HG03280 (cell line): ENCODE measurements at regions not wholly inside any gene's neighbourhood (a gene's known extent, or its start where the extent isn't known, plus 50 kb on each side); places are given as distances from the start of the nearest gene placed in this dataset.
"Not testable (repeated sequence)": the region's sequence is repeated elsewhere in the genome, so short reads cannot be mapped to it uniquely, and the experiment has no call there.

Experiments
- ATAC-seq: cut with Tn5 transposase; IDR thresholded peaks from one replicate; pipeline ENCODE4 v1.9.1; 2021; ENCODE audit warnings: mild to moderate bottlenecking, moderate library complexity; ENCODE audit not compliant: unreplicated experiment

DNA sequence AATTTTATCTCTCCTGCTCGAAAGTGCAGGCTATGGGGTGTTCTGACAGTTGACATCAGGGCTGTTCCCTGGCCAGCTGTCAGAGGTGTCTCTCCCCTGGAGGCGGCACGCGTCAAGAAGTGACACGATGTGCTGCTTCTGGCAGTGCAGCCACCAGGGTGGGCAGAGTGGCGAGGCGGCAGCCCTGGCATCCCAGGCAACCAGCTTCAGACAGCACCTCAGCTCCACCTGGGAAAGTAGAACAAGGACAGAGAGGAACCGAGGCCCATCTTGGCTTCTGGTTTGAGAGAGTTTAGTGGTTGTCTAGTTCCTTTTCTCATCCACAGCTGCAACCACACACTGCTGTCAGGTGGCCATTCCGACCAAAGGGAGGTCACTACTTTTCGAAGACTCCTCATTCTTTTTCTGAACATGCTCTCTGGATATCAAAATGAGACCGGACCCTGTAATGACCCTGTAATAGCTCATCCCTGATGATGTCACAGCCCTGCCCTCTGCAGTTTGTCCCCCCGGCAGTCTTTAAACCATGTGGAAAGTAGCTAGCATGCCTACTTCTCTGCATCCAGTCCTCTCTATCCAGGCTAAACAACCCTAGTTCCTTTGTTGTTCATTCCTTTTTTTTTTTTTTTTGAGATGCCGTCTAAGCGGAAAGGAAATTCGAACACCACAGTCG lies 381.0 kb upstream of the NRP1 start:
- no peak for ATAC-seq

DNA sequence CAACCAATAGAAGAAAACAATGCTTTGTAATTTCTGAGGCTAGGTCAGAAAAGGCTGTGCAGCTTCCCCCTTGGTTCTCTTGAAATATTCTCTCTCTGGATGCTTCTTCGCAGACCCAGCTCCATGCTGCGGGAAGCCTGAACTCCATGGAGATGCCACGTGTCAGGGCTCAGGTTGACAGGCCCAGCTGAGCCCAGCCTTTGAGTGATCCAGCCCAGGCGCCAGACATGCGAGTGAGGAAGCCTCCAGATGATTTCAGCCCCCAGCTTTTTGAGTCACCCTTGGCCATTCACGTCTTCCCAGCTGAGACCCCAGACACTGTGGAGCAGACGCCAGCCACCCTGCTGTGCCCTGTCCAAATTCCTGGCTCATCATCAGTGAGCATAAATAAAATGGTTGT lies 378.4 kb upstream of the NRP1 start:
- no peak for ATAC-seq

DNA sequence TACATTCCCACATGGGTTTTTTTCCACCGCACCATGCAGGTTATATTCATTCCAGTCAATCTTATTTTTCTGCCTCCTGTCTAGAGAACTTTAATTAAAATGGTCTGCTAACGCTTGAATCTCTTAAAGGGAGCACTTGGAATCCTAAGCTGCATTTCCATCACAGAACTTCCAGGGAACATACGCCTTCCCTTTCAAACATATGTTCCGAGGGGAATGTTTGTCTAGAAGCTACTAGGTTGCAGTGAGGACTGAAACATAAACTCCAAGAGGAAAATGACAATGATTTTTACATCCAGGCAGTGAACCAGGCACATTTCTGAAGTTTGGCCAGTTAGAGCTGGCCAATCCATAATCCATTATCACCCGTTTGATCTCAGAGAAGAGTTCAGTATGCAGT lies 375.5 kb upstream of the NRP1 start:
- no peak for ATAC-seq

DNA sequence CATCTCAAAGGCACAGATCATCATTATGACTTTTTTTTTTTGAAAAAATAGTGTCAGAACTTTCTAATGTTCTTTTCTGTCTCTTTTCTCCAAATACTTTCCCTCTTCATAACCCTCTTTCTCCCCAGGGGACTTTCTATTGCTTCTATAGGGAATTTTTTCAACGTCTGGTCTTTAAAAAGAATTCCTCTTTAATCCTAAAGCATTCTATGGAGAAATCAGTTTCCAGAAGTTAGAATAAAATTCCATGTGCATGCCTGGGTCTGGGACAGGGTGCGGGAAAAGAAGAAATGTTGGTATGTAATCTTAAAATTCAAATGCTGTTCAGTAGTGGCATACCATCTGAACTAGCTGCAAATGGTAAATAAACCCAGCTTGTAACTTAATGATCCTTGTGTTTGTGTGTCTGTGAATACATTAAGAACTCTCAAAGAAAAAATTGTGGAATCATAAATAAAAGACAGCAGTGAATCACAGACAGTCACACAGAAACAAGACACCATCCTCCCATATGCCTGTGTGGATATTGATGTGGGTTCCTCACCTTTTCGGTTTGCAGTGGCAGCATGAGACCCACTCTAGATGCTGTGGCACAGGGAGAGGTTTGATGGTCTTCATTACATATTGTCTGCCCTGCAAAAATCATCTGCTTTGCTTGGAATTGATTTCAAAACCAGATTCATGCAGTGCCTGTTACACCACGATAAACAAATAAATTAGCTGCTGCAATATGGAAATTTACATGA lies 374.7 kb upstream of the NRP1 start:
- ATAC-seq, result no peak

DNA sequence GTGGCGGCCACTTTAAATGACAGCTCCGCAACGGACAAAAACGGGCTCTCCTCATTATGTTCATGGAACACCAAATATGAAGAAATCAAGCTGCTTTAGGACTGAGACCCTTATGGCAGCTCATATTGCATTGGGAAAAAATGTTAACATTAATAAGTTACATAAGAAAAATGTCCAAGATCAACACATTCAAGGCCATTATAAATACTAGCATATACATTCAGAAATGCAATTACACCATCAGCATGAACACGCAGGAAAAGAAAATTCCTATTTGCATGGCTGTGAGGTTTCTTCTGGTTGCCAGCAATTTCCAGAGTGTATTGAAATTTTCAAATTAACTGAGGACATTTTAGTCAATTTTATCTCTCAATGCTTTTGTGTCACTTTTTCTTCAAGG lies 374.1 kb upstream of the NRP1 start:
- no peak for ATAC-seq

DNA sequence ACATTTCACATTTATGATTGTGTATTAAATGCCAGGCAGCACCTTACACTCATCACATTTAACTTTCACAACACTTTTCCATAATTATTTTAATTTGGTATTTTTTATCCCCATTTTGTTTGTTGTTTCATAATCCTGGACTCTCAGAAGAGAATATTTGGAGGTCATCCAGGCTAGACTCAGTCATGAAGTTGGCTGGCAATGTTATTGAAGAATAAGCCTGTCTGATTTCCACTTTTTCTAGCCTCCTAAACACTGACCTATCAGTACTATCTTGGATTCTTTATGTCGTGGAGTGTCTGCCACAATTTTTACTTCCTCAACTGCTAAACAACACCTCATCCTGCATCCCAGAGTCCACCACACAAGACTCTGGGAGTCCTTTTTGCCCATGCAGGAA lies 372.3 kb upstream of the NRP1 start:
- no peak for ATAC-seq

DNA sequence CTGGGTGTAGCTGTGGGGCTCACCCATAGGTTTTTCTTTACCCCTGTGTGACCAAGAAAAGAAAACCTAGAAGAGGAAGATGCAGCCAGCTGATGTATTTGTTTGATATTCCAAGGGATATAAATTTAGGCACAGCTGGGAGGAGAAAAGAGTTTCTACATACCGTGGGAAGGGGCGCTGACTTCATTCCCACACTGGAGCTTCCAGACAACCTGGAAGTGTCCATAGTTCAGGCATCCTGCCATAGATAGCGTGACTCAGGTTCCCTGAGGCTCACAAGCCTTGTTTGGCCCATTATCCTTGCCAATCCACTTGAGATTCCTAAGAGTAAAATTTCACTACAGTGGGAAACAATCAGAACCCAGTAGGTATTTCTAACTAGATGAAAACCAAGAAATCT lies 371.7 kb upstream of the NRP1 start:
- no peak for ATAC-seq

DNA sequence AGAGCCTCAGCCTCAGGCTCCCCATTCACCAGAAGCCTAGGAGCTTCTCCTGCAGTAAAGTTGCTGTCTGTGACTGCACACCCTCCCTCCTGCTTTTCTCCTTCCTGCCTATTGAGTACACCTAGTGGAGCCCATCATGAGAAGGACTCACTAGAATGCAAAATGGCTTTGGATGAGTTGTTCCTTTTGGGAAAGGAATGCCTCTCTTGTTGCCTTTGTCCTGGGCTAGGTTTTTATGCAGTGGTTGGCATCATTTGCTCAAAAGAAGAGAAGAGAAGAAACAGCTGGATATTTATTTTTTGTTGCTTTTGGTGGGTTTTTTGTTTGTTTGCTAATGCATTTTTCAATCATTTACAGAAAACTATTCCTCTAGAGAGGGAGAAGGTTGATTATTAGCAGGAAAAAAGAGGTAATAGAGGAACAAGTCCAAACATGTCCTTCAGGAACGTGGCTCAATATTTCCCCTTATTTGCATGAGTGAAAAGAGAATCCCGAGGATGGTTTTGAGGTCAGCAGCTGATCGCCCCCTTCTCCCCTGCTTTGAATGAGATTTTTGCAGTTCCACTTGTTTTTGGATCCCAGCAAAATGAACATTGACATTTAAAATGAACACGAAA lies 369.9 kb upstream of the NRP1 start:
- no peak for ATAC-seq

DNA sequence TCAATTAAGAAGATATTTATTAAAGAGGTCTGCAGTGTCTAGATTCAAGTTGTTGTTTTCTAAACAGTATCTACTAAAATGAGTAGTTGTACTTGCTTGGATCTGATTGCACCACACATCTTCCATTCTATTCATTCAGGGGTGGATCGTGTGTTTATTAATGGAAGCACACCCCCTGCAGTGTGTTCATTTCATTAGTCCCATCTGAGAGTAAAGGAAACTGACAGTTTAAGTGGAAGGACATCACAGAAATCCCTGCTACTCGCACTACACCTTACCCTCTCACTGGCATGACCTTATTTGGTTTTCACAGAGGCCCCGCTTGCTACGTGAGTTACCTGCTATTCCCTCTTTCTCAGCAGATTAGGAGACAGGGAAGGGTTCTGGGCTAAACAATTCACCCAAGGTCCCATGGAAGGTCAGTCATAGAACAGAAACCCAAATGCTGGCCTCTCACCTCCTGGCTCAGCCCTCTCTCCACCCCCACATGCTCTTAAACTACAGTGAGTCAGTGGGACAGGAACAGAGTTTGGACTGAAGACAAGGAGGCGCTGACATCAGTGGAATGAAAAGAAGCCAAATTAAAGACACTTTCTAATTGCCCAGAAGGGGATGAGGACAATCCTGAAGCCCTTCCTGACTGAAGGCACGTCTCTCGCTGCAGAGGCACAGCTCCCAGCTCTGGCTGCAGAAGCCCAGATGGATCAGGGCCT lies 369.2 kb upstream of the NRP1 start:
- no peak for ATAC-seq

DNA sequence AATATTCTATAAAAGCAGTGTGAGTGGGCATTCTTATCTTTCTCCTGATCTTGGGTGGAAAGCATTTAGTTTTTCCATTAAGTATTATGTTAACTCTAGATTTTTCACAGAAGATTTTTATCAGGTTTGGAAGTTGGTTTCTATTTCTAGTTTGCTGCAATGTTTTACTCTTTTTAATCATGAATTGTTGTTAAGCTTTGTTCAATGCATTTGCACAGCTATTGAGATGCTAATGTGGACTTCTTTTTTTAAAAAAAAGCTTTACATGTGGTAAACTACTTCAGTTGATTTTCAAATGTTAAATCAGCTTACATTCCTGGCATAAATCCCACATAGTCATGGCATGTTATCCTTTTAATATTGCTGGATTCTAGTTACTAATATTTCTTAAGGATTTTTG lies 363.6 kb upstream of the NRP1 start:
- no peak for ATAC-seq

DNA sequence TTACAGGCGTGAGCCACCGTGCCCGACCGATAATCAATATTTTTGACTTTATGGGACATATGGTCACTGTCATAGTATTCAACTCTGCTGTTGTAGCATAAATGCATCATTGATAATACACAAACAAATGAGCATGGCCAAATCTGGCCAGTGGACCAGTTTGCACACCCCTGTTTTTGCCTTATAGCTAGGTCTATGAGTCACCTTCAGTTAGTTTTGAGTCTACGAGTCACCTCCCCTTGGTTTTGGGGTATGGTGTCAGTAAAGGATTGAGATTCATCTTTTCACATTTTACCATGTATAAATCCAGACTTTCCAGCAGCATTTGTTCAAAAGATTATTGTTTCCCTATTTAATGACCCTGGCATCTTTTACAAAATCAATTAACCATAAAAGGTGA lies 362.5 kb upstream of the NRP1 start:
- ATAC-seq, result no peak

DNA sequence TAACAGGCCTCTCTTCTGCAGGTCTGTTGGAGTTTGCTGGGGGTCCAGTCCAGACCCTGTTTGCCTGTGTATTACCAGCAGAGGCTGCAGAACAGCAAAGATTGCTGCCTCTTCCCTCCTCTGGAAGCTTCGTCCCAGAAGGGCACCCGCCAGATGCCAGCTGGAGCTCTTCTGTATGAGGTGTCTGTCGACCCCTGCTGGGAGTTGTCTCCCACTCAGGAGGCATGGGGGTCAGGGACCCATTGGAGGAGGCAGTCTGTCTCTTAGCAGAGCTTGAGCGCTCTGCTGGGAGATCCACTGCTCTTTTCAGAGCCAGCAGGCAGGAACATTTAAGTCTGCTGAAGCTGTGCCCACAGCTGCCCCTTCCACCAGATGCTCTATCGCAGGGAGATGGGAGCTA lies 361.1 kb upstream of the NRP1 start:
- ATAC-seq, result no peak

DNA sequence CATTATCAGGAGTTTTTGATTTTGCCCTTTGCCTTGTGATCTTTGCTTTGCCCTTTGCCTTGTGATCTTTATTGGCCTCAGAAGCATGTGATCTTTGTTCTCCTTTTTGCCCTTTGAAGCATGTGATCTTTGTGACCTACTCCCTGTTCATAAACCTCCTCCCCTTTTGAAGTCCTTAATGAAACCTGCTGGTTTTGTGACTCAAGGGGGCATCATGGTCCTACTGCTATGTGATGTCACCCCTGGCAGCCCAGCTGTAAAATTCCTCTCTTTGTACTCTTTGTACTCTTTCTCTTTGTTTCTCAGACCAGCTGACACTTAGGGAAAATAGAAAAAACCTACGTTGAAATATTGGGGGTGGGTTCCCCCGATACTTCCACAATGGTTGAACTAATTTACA lies 356.1 kb upstream of the NRP1 start:
- not testable (repeated sequence) for ATAC-seq

DNA sequence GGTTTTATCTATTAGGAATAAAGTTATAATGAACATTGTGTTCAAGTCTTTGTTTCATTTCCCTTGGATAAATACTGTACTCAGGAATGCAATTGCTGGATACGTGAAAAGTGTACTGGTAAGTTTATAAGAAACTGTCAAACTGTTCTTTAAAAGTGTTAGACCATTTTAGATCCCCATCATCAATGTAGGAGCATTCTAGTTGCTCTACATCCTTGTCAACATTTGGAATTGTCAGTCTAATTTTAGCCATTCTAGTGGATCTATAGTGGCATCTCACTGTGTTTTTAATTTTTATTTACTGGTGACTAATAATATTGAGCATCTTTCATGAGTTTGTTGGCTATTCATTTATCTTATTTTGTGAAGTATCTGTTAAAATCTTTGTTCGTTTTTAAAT lies 354.0 kb upstream of the NRP1 start:
- no peak for ATAC-seq

DNA sequence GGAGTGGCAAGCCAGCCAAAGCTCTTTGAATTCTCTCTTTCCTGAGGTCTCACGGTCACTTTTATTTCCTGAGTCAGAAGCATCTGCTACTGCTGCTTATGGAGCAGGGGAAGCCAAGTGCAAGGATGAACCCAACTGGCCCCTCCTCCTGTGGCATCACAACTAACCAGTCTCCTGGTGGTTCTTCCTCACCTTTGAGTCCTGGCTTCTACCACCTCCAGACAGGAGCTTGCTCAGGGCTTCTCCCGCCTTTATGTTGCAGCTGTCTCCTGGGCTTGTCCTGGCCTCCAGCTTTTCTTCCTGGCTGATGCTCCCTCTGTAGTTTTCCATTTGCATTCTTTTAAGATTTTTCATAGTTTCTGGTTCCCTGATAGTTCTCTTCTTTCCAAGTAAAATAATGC lies 349.7 kb upstream of the NRP1 start:
- ATAC-seq, result no peak

DNA sequence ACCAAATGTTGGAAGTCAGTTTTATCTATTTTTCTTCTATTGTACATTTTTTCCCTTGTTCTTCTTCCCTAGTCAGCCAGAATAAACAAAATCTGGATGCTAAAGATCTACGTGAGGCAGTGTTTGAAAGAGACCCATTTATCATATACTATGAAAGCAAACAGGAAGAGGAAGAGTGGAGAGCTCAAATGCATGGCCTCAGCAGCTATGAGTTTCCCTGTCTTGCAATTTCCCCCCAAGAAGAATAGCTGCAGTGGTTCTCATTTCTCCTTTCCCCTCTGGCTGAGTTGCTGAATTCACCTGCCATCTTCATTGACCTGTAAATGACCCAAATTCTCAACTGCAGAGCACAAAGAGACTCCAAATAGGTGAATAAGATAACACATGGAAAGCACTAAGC lies 347.1 kb upstream of the NRP1 start:
- ATAC-seq, result no peak

DNA sequence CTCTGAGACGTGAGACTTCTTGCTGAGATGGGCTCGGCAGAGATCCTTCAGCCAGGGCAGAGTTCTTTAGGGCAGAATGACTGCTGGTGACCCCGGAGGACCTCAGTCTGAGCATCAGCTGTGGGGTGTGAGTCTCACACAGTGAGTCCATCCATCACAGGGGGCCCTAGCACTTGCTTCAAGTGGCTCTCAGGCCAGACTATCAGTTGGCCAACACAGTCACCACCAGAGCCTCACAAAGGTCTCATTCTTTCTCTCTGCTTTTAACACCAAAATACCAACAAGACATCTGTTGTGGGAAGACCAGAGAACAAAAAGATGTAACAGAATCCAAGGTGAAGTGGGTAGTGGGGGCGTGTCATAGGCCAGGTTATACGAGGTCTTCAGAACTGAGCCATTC lies 345.6 kb upstream of the NRP1 start:
- no peak for ATAC-seq

DNA sequence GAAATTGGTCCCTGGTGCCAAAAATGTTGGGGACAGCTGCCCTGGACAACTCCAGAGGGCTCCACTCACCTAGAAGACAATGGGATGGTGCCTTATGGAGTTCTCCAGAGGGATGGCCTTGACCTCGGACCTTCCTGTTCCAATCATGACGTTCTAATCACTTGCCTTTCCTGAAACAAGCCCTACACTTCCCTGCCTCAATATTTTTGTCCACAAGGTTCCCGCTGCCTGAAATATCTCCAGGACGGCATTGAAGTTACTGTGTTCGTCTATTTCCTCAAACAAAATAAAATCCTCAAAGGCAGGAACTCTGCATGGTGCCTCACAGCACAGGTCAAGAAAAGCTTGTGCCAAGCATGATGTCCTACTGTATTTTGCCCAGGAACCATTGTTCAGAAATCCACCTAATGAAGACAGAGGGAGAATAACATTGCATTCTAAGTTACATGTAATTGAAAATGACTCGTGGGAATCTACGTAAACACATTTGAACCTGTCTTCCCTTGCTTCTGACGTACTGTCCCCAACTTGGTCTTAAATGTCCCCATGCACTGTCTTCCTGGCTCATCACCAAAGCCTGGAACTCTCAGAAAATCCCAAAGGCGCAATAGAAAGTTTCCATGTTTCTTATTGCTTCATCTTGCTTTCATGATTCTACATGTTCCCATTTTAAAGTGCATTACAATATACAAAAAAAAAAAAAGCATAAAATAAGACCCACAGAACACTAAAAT lies 342.3 kb upstream of the NRP1 start:
- no peak for ATAC-seq

DNA sequence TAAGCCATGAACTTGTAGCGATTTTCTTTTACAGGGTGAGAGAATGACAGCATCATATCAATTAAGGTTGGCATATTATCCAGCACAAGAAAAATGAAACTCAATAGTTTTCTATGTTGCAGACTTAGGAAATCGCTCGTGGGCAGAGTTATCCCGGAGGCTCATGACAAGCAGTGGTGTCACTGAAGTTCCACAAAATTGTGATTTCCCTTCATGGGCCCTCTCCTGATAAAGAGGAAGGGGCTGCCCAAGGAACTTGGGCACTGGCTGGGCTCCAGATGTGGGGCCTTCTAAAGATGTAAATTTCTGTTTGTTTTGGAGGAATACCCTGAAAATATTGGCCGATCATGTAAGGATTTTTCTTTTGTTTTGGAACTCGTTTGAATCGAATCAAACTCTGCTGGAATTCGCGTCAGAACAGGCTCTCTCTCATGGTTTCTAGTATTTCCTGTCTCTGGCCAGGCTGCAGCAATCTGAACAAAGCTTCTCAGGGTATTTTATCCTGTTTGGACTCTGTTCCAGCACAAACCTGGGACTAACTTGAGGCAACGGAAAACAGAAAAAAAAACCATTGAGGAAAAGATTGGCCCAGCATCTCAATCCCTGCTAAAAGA lies 340.6 kb upstream of the NRP1 start:
- ATAC-seq, result no peak

DNA sequence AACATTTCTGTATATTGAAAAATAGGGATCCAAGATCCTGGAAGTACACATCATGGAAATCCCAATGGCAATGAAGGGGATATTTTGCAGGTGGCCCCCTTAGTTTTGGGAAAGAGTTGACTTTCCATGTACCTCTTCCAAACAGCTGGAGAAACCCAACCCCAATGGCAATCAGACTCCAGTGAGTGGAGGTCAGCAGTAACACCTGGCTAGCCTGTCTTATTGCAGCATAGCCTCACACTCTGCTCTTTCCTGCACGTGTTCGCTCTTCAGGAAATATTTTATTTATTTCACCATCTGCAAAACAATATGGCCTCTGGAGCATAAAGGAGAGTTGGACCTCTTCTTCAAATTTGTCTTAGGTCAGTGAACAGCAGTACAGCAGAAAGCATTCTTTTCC lies 340.0 kb upstream of the NRP1 start:
- no peak for ATAC-seq
